Superior temporal gyrus (tissue), 1 donor: ENCODE measurements at regions not wholly inside any gene's neighbourhood (a gene's known extent, or its start where the extent isn't known, plus 50 kb on each side); places are given as distances from the start of the nearest gene placed in this dataset.

Experiments used
- DNase-seq: peaks from one replicate; pipeline ENCODE4 v3.0.0-alpha.2; 2016; ENCODE audit errors: extremely low spot score

DNA sequence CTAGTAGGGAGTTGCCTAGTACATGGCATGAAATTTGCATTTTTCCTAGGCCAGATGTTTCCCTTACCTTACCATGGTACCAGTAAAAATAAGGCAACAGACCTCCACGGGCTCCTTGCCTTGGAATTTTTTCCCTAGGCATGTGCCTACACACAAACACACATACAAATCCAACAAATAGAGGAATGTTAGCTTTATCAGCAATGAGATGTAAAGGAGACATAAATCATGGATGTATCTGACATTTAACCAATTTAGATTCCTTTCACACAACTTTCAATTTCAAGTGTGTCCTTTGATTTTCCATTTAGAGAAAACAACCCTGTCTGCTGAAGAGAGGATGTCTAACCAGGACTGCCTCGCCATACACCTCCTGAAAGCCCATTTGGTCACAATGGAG lies 209.7 kb upstream of the SP4 start:
- DNase-seq = no peak

DNA sequence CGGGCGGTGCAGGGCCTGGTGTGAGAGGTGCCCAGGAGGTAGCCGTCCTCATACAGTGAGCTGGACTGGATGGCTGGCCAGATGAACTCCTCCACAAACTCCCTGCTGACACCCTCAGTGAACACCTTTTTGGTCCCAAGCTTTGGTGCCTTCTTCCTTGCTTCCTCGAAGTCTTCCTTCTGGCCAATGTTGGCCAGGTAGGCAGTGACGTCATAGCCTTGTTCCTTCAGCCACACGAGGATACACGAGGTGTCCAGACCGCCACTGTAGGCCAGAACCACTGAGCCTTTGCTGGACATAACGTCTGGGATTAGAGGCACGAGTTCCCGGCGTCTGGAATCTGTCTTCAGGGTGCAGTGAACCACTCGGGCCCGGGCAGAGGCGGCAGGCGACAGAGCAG lies 206.8 kb upstream of the SP4 start:
- DNase-seq = no peak

DNA sequence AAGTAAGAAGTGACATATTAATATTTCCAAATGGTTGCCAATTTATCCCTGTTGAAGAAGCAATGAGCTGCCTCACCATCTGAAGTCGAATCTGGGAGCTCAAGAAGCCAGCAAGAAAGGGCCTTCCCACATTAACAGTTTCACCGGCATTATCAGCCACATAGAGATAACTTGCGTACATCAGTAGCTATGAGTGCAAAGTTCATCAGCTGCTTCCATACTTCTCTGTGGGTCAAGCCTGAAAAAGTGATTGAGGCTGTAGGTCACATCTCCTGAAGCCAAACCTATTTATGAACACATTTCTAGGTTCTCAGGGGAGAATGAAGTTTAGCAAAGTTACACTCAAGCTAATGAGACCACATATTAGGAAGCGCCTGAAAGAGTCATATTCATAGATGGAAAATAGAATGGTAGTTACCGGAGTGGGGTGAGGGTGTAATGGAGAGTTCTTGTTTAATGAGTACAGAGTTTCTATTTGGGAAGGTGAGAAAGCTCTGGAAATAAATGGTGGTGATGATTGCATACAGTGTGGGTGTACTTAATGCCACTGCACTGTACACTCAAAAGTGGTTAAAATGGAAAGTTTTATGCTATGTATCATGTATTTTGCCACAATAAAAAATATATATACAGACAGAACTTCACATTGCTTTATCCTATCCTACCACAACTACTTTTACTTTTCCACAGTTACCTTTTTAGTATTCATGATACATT lies 189.3 kb upstream of the SP4 start:
- no peak for DNase-seq

DNA sequence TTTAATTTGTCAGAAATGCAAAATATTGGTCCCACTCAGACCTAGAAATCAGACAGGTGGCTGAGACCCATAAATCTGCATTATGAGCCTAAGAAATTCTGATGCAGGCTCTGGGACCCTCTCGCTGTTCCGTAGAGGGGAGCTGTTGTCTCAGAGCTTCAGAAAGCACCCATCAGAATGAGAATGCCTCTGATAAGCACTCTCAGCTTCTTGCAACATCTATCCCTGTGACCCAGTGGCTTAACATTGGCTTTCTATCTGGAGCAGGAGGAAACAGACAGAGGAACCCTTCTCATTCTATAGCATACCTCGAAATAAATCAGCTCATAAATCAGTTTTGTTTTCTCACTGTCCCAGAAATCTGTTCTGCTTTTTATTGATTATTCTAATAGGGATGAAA lies 184.6 kb upstream of the SP4 start:
- DNase-seq = no peak

DNA sequence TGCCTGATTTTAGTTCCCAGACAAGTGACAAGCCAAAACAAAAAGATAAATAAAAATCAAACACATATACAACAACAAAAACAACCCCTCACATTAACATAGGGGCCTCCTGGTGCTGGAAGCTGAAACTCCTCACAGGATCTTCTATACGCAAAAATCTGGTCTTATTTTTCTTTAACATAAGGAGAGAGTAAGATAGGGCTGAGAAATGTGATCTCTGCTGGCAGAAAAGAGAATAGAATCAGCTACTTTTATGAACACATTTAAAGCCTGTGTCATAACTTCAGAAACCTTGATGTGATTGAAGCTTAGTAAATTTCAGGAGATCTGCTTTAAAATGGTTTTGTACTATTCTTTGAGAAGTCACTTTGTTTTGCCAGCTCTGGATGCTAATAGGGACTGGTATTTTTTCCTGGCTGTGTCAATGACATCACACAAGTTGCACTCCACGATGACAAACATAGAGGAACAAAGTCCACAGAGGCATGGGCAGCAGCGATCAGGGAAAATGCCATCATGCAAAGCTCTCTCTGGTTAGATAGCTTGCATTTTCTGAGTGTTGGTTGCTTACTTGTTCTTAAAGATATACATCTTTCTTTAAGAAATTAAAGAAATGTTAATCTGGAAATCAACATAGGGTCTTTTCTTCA lies 176.6 kb upstream of the SP4 start:
- no peak for DNase-seq

DNA sequence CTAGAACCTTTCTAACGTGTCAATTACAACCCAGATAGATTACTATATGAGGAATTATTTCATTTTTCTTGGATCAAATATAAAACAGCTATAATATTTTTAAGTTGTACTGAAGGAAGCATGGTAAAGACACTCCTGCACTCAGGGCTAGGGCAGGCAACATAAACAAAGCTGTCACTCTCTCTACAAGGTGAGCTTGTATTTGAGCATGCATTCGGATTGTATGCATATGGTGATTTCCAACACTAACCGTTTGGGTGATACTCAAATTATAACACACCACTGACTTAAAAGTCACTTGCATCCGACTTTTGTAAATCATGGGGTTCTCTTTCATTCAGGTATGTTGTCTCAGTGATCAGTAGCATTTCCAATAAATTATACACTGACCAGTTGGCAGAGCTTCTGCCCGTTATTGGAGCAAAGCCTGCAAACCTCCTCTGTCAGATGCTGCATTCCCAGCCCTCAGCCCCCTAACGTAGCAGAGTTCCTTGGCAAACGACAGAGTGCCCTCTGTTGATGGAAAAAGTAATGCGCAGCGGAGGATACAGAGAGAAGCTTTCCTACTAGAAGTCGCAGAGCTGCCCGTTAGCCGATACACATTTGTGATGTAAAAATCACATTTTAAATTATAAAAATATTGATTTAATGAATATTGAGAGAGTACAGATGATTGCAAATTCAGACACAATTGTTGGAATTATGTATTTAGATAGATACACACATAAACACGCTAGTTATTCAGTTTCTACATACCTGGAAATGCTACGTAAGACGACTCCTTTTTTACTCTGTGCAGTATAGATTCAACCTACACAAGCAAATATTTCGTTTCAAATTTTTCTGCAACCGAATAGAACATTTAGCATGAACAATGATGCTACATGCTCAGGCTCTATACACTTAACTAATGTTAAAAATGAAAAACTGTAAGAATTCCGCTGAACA lies 173.9 kb upstream of the SP4 start:
- DNase-seq = peak; percentile 78

DNA sequence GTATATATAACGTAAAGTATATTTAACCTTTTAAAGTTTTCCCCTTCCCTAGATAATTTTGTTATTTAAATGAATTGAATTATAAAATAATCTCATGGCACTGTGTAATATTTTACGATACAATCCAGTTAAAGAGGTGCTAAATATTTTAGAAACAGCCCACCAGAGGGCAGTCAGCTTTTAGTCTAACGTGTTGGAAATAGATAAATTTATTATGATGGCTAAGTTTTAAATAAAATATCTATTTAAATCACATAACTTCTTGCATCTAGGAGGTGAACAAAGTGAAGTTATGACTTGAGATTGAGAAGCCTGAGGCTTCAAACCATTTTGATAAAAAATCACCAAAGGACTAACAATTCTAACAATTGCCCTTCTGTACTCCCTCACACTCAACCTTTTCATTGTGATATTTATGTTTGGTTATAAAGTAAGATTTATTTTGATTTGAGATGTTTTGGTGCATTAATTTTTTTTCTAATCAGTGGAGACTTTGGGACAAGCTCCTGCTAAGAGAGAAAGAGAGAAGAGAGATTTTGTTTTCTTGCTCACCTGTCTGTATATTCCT lies 171.5 kb upstream of the SP4 start:
- DNase-seq = peak; percentile 84

DNA sequence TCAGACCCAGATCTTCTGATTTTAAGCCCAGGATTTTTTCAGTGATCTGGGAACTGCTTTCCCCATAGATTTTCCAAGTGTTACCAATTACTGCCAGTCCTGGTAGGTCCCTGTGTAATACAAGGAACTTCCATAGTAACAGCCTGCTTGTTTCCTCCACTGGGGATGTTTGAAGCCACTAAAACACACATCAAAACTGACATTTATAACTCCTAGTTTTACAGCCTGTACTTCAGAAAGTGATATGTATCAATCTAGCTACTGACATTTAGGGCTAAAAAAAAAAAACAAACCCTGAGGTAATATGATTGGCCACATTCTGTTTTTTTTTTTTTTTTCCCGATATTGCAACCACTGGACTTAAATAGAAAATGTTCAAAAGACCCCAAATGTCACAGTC lies 166.9 kb upstream of the SP4 start:
- DNase-seq = no peak

DNA sequence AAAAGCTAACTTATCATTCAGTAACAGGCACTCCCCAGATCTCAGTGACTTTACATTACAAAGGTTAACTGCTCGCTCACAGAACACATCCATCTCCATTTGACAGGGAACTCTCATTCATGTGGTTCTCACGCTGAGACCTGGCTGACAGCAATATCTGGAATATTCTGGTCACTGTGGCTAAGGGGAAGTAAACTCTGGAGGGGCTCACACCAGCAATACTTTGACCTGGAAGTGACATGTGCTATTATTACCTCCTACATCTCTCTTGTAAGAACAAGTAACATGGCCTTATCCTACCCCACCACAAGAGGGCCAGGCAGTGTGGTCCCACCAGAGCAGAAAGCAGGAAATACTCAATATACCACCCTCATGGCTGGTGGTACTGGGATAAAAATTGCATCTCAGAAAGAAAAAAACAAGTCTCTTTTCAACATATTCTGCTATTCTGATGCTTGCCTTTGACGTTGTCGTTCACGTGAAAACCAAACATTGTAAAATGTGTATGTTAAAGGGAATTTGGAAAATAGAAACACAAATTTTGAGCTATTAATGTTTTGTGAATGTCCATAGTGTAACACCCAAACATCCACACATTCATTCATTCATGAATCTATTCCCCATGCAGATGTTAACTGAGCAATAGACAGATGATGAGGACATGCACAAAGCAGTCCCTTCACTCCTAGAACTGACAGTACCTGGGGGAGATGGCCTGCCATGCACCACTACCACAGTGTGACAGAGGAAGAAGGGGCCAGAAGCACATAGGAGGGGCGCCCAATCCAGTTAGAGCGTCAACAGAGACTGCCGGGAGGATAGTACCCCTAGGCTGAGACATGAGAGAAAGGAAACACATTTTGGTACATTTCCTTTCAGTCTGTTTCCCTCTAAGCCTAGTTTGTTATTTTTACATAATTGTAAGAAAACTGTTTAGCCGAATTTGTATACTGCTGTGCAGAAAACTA lies 166.0 kb upstream of the SP4 start:
- no peak for DNase-seq

DNA sequence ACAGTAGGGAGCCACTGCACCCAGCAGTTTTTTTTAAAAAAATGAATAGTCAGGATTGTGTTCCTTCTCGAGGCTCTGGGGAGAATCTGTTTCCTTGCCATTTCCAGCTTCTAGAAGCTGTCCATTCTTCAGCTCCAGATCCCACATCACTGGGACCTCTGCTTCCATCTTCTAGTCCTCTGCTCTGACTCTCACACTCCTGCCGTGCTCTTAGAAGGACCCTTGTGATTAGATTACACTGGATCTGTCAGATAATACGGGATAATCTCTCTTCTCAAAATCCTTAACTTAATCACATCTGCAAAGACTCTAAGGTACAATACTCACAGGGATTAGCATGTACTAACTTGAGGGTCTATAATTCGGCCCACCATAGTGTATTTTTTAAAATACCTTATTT lies 158.9 kb upstream of the SP4 start:
- no peak for DNase-seq

DNA sequence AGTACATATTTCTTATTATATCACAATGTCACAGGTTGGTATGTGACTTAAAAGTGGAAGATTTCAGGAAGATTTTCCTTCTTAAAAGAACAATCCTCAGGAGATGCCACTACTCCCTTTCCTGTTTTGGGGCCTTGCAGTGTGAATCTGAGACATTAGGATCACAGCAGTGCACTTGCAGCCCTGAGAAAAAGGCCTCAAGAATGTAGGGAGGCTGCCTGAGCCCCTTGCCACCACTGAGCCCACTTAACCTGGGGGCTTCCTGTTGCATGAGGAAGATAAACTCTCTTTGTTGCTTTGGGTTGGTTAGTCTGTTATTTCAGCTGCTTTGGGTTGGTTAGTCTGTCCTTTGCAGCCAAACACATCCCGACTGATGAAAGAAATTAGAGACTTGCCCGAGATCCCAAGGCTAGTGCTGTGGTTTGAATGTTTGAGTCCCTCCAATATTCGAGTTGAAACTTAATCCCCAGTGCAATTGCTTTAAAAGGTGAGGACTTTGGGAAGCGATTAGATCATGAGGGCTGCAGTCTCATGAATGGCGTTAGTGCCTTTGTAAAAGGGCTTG lies 151.3 kb upstream of the SP4 start:
- no peak for DNase-seq

DNA sequence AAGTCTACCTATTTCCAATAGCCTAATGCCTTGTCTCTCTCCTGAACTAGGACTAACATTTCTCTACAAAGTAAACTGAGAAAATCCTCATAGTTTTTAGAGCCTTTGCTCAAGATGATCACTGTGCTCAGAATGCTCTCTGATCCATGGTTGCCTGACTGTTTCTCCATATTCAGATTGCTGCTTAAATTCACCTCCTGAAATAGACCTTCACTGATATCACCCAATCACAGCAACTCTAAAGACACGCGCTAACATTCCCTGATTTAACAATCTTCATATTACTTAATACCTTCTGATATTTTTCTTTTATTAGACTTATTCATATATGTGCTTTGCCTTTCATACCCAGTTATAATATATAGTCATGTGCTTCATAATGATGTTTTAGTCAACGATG lies 148.9 kb upstream of the SP4 start:
- no peak for DNase-seq

DNA sequence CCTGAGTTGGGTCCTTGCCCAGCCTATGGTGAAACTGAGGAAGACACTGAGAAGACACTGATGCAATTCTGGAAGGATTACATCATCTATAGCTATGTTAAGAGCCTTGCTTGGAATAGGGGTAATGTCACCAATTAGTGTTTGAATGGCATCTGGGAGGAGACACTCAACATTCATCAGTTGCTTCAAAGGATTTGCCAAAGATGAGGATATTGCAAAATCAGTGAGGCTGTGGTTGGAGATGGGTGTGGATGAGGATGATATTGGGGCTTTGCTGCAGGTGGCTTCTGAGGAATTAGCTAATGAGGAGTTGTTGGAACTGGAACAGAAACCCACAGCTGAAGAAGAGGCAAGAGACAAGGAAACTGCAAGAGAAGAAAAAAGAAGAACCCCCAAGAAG lies 146.7 kb upstream of the SP4 start:
- no peak for DNase-seq

DNA sequence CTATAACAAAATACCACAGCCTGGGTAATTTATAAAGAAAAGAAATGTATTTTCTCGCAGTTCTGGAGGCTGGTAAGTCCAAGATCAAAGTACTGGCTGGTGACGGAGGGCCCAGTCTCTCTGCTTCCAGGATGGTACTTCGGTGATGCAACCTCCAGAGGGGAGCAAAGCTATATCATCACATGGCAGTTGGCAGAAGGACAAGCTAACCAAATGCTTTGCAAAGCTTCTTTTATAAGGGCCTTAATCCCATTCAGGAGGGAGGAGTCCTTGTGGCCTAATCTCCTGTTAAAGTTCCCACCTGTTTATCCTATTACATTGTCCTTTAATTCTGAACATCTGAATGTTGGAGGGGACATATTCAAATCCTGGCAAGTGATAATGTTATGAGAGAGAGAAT lies 134.1 kb upstream of the SP4 start:
- DNase-seq = no peak

DNA sequence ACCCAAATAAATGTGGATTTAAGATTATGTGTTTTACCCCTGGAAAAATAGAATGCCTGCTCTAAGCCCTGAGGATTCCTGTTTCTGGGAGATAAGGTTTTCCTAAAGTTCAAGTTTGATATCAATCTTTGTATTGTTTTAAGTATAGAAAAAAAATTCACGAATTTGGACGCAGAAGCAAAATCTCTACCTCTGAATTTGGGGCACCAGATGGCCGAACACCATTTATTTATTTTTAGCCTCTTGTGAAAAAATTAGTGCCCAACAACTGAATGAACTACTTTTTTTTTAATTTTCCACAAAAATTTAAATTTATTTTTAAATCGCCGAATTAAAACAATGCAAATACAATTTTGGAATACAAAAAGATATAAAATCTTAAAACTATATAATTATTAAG lies 128.1 kb upstream of the SP4 start:
- no peak for DNase-seq

DNA sequence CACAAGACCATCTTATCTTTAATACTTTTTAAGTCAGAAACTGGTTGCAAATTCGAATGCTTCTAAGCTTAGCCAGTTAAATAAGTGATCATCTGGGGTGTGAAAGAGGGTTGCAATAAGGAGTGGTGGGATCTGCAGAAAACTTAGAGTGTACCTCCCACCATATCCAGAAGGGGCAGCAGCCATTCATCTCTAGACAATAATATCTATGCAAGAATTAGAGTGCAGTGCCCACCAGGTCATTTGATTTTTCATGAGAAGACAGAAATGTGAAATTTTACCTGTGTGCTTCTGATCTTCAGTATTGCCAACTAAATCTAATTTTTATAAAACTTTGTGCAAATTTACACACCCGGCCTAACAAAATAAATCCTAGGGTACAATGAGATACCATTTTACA lies 127.2 kb upstream of the SP4 start:
- no peak for DNase-seq

DNA sequence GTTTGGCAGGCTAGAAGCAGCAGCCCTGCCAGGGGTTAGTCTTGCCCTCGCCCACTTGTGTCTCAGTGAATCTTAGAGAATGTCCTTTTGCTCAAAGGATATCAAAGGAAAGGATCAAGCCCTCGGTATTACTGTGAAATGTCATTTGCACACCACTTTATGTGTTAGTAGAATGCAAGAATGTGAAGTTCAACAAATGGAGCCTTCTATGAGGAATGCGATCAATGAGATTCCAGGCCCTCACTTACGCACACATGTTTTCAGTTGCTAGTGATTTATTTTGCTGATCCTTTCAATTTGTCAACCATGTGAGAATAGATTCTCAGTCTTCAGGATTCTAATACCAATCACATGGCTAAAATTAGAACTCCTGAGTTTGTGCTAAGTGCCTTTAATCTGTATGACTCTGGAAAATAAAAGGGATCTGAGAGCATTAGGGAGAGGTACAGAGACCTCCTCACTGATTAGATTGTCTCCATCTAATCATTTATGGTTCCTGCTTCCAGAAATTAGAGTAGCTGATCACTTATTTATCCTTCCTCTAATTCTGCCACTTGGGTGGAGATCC lies 123.0 kb upstream of the SP4 start:
- DNase-seq = no peak

DNA sequence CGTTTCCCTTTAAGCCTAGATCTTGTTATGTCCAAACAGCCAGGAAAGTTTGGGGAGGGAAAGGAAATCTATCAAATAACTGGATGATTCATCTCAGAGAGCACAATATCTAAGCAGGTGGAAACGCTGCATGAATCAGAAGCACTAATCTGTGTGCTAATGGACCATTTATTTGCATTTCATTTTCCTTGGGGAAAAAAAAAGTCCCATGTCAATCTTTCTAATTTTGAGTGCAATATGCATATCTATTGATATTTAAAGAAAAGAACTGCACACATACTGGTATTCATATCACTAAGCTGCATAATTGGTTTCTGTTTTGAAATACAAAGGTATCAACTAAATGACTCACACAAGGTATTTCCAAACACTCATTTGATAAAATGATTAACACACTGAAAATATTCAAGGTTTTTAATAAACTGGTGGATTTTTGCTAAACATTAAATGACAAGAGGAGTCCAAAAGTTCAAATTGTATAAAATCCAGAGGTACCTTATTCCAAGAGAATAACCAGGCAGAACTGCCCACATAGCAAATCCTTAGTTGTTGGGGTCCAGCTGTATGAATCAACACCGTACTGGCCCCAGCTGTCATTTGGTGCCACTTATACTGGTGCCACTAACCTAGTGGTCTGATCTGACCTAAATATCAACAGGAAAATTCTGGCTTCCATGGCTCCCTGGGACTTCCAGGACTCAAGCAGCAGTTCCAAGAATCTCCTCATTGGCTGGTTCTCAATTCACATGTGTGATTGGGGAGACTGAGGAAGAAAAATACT lies 122.2 kb upstream of the SP4 start:
- DNase-seq = no peak

DNA sequence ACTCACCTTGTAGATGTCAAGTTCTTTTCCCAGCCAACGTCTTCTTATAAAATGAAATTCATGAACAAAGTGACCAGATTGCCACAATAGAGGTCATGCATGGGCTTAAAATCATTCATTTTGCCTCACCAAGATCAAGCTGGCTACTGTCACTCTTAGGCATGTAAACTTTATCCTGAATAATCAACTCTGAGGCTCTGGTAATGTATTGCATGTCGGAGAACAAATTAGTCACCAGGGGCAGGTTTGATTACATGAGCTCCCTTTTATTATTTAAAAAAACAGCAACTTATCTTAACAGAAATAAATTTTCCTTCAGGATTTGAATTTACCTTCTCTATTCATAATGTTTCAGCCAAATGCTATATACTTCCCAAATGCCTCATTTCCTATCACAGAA lies 112.9 kb upstream of the SP4 start:
- no peak for DNase-seq
